ENCODE measurements at regions not wholly inside any gene's neighbourhood (a gene's known extent, or its start where the extent isn't known, plus 50 kb on each side); places are given as distances from the start of the nearest gene placed in this dataset.

GRCh38 chr17:63365366-63366240 is 80.5 kb downstream of the CYB561 start:
- no peak for DNase-seq
- Histone ChIP-seq H3K4me3 (no peak overlapping the region), H3K9me3 (replicated peaks) (no peaks in the 10 kb centered on the region), H3K27ac (no peak overlapping the region), H3K27me3 (no peaks in the 10 kb centered on the region), H3K4me1 (no peaks in the 10 kb centered on the region), H3K36me3 (no peaks in the 10 kb centered on the region)

DNA sequence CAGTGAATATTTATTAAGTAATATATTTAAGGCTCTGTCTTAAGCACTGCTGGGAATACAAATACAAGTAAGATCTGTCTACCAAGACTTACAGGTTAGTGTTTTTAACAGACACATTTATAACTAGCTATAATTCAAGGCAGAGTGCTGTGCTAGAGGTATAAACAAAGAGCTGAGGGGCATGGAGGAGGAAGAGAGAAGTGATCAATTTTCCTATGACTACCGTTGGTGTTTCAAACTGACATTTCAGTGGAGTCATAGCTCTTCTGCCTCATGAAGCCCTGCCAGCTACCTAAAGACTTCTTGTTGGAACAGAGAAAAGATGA is 79.9 kb downstream of the CYB561 start:
- Histone ChIP-seq H3K36me3 (no peaks in the 10 kb centered on the region), H3K9me3 (replicated peaks) (no peaks in the 10 kb centered on the region), H3K4me1 (no peaks in the 10 kb centered on the region), H3K4me3 (no peak overlapping the region), H3K27ac (no peak overlapping the region), H3K27me3 (no peaks in the 10 kb centered on the region)
- no peak for DNase-seq

DNA sequence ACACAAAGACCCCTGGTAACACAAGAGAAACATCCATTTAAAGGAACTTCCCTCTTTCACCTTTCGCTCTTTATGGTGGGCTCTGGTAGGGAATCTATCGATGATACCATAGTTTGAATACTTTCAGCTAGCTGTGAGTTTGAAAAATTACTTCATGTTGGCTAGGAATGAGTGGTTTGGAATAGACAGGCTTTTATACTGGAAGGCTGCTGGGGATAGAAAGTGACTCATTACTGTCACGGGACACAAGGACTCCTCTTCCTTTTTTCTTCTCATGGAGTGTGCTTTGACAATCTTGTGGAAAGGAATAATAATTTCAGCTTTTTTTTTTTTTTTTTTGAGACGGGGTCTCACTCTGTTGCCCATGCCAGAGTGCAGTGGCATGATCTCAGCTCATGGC is 76.9 kb downstream of the CYB561 start:
- no peaks in the 10 kb centered on the region for H3K4me1 ChIP-seq
- DNase-seq: no peak
- H3K27me3 ChIP-seq: no peaks in the 10 kb centered on the region
- no peak overlapping the region for H3K4me3 ChIP-seq
- H3K27ac ChIP-seq: no peak overlapping the region
- no peaks in the 10 kb centered on the region for H3K9me3 ChIP-seq (replicated peaks)
- no peaks in the 10 kb centered on the region for H3K36me3 ChIP-seq

GRCh38 chr17:63370696-63371095 is 75.4 kb downstream of the CYB561 start:
- DNase-seq: no peak
- Histone ChIP-seq H3K36me3 (no peaks in the 10 kb centered on the region), H3K9me3 (replicated peaks) (no peaks in the 10 kb centered on the region)

GRCh38 chr17:63376949-63377348 is 69.2 kb downstream of the CYB561 start:
- no peak for DNase-seq
- Histone ChIP-seq H3K27me3 (no peaks in the 10 kb centered on the region), H3K4me3 (no peak overlapping the region), H3K27ac (no peak overlapping the region), H3K9me3 (replicated peaks) (no peaks in the 10 kb centered on the region), H3K4me1 (no peaks in the 10 kb centered on the region), H3K36me3 (peaks cover 7% of the 10 kb centered on the region; the same call in 1 of the 2 replicates)

More at GRCh38 chr17:63370696-63371095, 75.4 kb downstream of the CYB561 start:
- Histone ChIP-seq H3K4me3 (no peak overlapping the region), H3K4me1 (no peaks in the 10 kb centered on the region), H3K27ac (no peak overlapping the region), H3K27me3 (no peaks in the 10 kb centered on the region)

GRCh38 chr17:63378411-63379375 is 67.4 kb downstream of the CYB561 start:
- Histone ChIP-seq H3K27ac (no peak overlapping the region), H3K4me1 (no peaks in the 10 kb centered on the region), H3K27me3 (no peaks in the 10 kb centered on the region), H3K4me3 (no peak overlapping the region), H3K36me3 (peaks cover 7% of the 10 kb centered on the region; the same call in 1 of the 2 replicates), H3K9me3 (replicated peaks) (no peaks in the 10 kb centered on the region)
- no peak for DNase-seq

DNA sequence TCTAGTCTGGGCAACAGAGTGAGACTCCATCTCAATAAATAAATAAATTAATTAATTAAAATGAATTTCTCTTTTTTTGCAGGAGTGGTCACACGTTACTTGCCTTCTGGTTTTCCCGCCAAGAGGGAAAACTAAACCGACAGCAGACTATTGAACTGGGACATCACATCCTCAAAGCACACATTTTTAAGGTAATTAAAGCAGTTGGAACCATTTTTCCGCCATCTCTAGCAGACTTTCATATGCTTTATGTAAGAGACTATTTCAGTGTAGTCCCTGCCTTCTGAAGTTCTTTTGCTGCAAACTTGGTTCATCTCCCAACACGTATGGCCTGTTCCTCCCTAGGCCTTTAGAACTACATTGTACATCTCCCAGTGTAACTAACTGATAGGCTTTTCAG is 66.5 kb downstream of the CYB561 start:
- peaks cover 7% of the 10 kb centered on the region; the same call in 1 of the 2 replicates for H3K36me3 ChIP-seq
- no peak for DNase-seq
- H3K27me3 ChIP-seq: no peaks in the 10 kb centered on the region
- H3K4me3 ChIP-seq: no peak overlapping the region
- no peak overlapping the region for H3K27ac ChIP-seq
- no peaks in the 10 kb centered on the region for H3K9me3 ChIP-seq (replicated peaks)
- no peaks in the 10 kb centered on the region for H3K4me1 ChIP-seq

DNA sequence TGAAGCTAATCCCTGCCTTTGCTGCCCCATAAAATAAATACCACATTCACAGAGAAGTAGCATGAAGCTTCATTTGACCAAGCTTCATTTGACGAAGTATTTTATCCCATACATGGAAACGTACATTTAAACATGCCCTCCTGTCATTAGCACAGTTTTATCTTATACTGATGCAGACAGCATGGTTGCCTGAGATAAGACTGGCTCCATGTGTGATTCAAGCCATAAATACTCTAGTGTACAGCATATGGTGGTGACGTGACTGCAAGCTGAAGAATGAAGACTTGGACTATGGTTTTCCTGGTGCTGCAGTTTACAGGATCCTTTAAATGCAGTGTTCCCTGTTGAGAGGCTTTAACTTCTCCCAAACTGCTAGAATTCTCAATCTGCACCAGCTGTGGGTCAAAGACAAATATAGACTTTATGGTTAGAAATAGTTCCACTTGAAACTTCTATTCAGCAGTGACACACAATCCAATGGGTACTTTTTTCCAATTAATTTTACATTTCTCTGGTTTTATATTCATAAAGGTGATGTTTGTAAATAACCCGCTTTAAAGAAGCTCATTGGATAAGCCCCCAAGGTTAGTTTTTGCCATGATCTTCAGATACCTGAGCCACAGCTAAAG is 64.9 kb downstream of the CYB561 start:
- no peak for DNase-seq
- Histone ChIP-seq H3K4me3 (no peak overlapping the region), H3K27ac (no peak overlapping the region), H3K27me3 (no peaks in the 10 kb centered on the region), H3K4me1 (no peaks in the 10 kb centered on the region), H3K36me3 (peaks cover 7% of the 10 kb centered on the region; the same call in 1 of the 2 replicates), H3K9me3 (replicated peaks) (no peaks in the 10 kb centered on the region)

GRCh38 chr17:63382136-63382535 is 64.0 kb downstream of the CYB561 start:
- Histone ChIP-seq H3K27ac (no peak overlapping the region), H3K4me1 (no peaks in the 10 kb centered on the region), H3K27me3 (no peaks in the 10 kb centered on the region), H3K9me3 (replicated peaks) (no peaks in the 10 kb centered on the region), H3K36me3 (peaks cover 7% of the 10 kb centered on the region; the same call in 1 of the 2 replicates), H3K4me3 (no peak overlapping the region)
- DNase-seq: no peak
